ENCODE measurements at regions not wholly inside any gene's neighbourhood (a gene's known extent, or its start where the extent isn't known, plus 50 kb on each side); places are given as distances from the start of the nearest gene placed in this dataset.
"Not testable (repeated sequence)": the region's sequence is repeated elsewhere in the genome, so short reads cannot be mapped to it uniquely, and the experiment has no call there.

DNA sequence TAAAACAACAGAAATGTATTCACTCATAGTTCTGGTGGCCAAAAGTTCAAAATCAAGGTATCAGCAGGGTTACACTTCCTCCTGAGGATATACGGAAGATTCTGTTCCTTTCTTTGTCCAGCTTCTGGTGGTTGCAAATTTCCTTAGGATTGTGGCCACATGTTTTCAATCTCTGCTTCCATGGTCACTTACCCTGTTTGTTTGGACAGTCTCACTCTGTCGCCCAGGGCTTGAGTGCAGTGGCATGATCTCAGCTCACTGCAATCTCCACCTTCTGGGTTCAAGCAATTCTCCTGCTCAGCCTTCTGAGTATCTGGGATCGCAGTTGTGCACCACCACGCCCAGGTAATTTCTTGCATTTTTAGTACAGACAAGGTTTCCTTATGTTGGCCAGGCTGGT lies 534.3 kb downstream of the KCNA4 start:
- DNase-seq: no peak

DNA sequence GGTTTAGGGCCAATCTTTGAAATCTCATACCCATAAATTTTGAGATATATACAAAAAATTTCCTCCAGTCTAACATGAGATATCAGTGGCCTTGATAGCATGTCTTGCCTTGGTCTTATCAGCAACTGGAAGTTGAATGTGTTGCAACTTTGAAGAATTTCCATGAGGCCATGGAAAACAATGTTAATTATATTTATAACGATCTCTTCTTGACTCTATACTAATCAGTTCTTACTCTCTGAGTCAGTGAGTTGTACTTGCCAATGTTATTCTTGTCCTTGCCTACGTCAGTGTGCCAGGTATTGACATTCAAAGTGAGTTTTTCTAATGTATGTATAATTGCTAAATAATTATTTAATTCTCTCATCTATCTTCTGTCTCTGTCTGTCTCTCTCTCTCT lies 535.1 kb downstream of the KCNA4 start:
- no peak for DNase-seq

DNA sequence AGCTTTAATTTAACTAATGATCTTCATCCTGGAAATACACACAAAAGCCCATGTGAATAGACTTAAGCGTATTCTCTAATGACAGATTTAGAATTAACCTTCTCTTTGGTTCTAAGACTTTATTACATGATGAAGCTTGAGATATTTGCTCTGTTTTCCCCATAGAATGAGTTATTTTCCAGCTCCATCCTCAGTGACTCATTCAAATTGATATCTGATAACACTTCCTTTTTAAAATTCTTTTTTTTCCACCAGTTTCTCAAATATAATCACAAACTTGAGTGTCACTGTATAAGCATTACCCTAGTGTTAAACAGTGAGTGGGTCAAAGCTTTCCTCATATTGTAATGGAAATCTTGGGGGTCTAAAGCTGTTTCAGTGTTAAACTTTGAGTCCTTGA lies 535.8 kb downstream of the KCNA4 start:
- DNase-seq: no peak

DNA sequence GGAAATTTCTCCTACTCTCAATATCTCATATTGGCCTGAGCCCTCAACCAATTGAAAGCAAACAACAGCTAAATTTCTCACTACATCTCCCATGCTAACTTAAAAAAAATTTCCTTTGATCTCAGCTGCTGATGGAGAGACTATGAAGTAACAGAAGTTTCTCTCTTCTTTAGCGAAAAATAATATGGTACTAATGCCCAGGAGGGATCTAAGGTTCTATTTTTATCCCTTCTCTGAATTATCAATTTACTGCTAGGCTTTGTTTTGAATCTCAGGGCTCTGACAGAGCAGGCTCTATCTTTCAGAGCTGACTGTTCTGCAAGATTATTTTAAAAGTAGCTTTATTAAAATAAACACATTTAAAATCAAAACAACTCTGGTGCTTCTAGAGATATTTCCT lies 558.6 kb downstream of the KCNA4 start:
- no peak for DNase-seq

DNA sequence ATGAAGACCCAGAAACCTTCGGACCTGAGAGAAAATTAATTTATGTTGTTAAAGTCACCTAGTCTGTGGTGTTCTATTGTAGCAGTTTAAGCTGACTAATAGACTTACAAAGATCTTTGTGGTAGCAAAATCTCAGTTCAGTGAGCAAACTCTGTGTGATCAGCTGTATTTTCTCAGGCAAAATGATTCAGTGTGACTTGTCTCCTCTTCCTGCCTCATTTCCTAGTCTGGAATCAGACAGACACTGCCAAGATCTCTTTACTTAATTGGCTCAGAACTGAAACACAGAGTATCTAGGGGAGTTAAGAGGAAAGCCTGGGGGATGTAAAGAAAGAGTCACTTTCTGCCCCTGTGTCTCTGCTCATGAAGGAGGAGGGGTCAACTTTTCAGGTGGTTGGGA lies 564.7 kb downstream of the KCNA4 start:
- DNase-seq: no peak

GRCh38 chr11:29449281-29450074 lies 567.4 kb downstream of the KCNA4 start:
- no peak for DNase-seq

GRCh38 chr11:29448246-29448877 lies 568.5 kb downstream of the KCNA4 start:
- DNase-seq: no peak

GRCh38 chr11:29447821-29448220 lies 569.0 kb downstream of the KCNA4 start:
- DNase-seq: no peak

DNA sequence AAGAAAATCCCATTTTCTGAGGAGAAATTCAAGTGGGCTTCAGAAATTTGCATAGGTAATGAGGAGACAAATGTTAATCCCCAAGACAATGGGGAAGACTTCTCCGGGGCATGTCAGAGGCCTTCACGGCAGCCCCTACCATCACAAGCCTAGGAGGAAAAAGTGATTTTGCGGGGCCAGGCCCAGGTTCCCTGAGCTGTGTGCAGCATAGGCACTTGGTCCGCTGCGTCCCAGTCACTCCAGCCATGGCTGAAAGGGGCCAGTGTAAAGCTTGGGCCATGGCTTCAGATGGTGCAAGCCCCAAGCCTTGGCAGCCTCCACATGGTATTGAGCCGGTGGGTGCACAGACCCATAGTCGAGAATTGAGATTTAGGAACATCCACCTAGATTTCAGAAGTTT lies 570.7 kb downstream of the KCNA4 start:
- no peak for DNase-seq

DNA sequence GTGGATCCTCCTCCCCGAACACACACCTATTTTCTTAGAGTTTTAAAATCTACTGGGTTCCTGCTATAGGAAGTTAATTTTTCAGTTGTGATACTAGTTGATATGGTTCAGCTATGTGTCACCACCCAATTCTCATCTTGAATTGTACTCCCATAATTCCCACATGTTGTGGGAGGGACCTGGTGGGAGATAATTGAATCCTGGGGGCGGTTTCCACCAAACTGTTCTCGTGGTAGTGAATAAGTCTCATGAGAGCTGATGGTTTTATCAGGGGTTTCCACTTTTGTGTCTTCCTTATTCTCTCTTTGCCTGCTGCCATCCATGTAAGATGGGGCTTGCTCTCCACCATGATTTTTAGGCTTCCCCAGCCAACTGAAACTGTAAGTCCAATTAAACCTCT lies 571.6 kb downstream of the KCNA4 start:
- DNase-seq: not testable (repeated sequence)

- DNase-seq: no peak
These were observed 578.0 kb downstream of the KCNA4 start for GRCh38 chr11:29438815-29439214.

DNA sequence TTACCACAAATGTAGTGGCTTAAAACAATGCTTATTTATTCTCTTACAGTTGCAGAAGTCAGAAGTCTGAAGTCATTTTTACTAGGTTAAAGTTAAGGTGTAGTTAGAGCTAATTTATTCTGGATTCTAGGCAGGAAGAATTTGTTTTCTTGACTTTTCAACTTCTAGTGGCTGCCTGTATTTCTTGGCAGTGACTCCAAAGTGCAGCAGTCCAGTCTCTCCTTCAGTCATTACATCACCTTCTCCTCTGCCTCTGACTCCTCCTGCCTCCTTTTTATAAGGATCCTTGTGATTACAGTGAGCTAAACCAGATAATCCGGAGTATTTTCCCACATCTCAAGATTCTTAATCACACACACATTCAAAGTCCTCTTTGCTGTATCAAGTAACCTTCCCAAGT lies 581.4 kb downstream of the KCNA4 start:
- no peak for DNase-seq

- DNase-seq: no peak
These were observed 584.0 kb downstream of the KCNA4 start for GRCh38 chr11:29432719-29433325.

DNA sequence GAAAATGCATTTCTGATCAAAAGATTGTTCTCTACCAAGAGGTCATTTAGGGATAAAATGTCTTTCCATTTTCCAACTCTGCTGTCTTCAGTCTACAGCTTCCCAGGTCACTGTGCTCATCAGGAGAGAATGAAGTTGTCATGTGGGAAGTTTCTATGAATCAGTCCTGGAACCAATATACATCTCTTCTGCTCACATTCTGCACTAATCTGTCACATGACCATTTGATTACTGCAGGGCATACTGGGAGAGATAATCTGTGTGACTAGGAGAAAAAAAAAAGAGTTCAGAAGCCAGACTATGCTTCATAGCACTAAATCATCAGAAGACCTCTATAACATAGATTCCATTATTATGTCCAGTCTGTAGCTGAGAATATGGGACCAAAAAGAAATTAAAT lies 611.5 kb downstream of the KCNA4 start:
- DNase-seq: no peak

- DNase-seq: no peak
These were observed 621.2 kb downstream of the KCNA4 start for GRCh38 chr11:29395555-29396072.

- no peak for DNase-seq
These were observed 627.0 kb downstream of the KCNA4 start for GRCh38 chr11:29389793-29390192.

DNA sequence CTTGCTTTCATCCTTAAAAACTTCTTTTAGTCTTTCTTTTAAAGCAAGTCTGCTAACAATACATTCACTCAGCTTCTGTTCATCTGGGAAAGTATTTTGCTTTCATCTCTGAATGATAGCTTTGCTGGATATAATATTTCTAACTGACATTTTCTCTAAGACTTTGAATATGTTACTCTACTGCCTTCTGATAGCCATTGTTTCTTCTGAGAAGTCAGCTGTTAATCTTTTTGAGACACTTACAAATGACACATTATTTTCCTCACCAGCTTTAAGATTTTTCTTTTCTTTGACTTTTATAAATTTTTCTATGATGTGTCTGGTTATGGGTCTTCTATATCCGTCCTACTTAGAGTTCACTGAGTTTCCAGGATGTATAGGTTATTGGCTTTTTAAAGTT lies 643.1 kb downstream of the KCNA4 start:
- DNase-seq: no peak

- no peak for DNase-seq
These were observed 648.7 kb downstream of the KCNA4 start for GRCh38 chr11:29368126-29368525.

GRCh38 chr11:29364006-29364405 lies 652.8 kb downstream of the KCNA4 start:
- DNase-seq: no peak

GRCh38 chr11:29361369-29361768 lies 655.5 kb downstream of the KCNA4 start:
- no peak for DNase-seq

GRCh38 chr11:29353833-29354232 lies 663.0 kb downstream of the KCNA4 start:
- no peak for DNase-seq

DNA sequence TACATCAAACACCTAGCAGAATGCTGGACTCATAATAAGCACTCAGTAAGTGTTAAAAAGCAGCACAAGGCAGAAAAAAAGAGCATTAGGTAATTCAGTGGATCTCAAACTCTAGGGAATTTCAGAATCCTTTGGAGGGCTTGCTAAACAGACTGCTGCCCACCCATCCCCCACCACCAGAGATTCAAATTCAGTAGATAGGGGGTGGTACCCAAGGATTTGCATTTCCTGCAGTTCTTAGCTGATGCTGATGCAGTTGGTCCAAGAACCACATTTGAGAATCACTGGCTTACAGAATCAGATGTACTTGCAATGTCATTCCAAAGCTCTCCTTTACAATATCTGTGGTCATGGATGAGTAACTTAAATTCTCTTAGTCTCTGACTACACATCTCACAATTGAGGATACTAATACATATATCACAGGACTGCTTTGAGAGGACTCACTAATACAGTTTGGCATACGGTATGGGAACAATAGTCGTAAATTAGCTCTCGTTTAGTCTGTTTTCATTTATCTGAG lies 664.5 kb downstream of the KCNA4 start:
- no peak for DNase-seq

DNA sequence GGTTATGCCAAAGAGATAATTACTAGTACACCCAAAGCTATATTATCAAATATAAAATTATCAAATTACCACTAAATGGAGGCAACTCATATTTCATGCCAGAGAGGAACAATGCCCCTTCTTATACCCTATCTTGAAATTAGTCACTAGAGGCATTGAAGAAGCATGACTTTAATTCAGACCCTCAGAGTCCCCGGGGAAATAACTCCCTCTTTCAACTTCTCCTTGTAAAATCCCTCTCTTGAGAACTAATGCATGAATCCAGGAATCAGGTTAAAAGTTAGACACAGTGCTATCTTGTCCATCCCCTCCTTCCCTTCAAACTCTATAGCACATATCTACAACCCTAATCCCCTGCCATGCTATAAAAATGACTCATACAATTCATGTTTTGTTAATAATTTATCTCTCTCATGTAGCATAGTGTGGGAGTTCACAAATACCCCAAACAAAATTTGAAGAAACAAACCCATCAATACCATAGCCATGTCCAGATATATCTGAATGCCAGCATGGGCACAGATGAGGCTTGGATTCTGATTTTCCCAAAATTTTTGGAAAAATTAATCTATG lies 665.4 kb downstream of the KCNA4 start:
- DNase-seq: no peak

All from C1 segment of cervical spinal cord (tissue), 14 donors.